Tibial nerve (tissue), 4 donors: ENCODE measurements at regions not wholly inside any gene's neighbourhood (a gene's known extent, or its start where the extent isn't known, plus 50 kb on each side); places are given as distances from the start of the nearest gene placed in this dataset.

Experiments used
- EP300 ChIP-seq, 2 donors: sonication (generic); formaldehyde crosslinking; IDR thresholded peaks; one replicate each; pipeline ENCODE4 v1.6.1; 2017; ENCODE audit warnings: antibody characterized with exemption in 2 of 2, mild to moderate bottlenecking in 1 of 2
- POLR2A ChIP-seq, 2 donors: fragments of 450-650 bp; IDR thresholded peaks; one replicate each; pipeline ENCODE4 v1.6.1; 2017; ENCODE audit warnings: antibody characterized with exemption in 2 of 2, mild to moderate bottlenecking in 2 of 2, moderate library complexity in 2 of 2
- TF ChIP-seq, protein P1 (sequence below), 5 experiments: fragments of 200-600 bp in 3 of 5; fragments of 450-650 bp in 2 of 5; sonication (generic) in 3 of 5; IDR thresholded peaks; one replicate each; pipeline ENCODE4 v1.5.1; 2016 to 2019; ENCODE audit warnings: antibody characterized with exemption in 5 of 5, mild to moderate bottlenecking in 3 of 5, moderate library complexity in 2 of 5

DNA sequence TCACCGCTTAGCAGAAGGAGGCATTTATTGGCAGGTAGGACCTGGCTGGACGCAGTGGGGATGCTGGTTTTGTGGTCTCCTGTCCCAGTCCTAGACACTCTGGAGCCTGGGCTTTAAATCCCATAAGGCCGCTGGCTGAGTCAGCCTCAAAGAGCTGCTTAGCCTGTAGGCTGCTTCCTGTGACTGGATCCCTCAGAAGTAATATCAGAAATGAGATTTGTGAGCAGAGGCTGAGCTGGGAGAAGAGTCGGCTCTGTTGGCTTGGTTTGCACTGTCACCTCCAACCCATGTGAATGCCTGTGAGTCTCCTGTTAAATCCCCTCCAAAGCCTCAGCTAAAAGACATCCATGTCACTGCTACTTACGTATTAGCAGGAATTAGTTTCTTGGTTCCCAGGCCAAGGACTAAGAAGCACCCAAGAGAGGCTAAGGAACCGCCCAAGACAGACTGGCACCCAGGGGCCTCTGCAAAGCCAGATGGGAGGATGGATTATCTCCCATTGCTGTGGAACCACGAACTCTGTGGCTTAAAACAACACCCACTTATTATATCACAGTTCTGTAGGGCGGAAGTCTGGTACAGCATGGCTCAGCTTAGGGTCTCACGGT, 289.4 kb downstream of the CDC5L start:
- TF ChIP-seq POLR2A (IDR thresholded peaks at IDR 0.05) (no peak), EP300 (IDR thresholded peaks at IDR 0.05) (no peak)
- TF ChIP-seq, protein P1, sequence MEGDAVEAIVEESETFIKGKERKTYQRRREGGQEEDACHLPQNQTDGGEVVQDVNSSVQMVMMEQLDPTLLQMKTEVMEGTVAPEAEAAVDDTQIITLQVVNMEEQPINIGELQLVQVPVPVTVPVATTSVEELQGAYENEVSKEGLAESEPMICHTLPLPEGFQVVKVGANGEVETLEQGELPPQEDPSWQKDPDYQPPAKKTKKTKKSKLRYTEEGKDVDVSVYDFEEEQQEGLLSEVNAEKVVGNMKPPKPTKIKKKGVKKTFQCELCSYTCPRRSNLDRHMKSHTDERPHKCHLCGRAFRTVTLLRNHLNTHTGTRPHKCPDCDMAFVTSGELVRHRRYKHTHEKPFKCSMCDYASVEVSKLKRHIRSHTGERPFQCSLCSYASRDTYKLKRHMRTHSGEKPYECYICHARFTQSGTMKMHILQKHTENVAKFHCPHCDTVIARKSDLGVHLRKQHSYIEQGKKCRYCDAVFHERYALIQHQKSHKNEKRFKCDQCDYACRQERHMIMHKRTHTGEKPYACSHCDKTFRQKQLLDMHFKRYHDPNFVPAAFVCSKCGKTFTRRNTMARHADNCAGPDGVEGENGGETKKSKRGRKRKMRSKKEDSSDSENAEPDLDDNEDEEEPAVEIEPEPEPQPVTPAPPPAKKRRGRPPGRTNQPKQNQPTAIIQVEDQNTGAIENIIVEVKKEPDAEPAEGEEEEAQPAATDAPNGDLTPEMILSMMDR (IDR thresholded peaks at IDR 0.05): no peak
